ENCODE measurements at regions not wholly inside any gene's neighbourhood (a gene's known extent, or its start where the extent isn't known, plus 50 kb on each side); places are given as distances from the start of the nearest gene placed in this dataset.

DNA sequence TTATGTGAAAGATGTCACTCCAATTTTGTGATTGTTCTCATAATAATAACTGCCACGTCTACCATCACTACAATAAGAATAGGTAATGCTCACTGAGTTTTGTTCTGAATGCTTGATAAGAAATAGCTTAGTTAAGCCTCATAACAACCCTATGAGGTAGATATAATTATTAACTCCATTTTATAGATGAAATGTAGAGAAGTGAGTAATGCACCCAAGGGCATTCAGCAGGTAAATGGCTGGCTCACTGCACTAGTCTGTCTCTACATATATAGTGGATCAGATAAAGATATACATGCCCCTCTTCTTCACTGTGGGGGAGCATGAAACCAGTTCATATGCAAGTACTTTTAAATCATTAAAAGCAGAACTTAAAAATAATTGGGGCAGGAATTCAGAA is 65.8 kb upstream of the SLC4A4 start:
- Histone ChIP-seq H4K8ac (ENCODE audit: extremely low read depth, insufficient read depth, low read length) (no peak overlapping the region), H3K9ac (replicated peaks in 1 of 4; ENCODE audit: extremely low read depth in 1 of 4, low read depth in 3 of 4, low read length in 3 of 4) (no peak overlapping the region), H4K5ac (ENCODE audit: insufficient read length, low read depth, low read length) (no peak overlapping the region), H3K4me3 (ENCODE audit: extremely low read depth in 1 of 4, insufficient read depth in 2 of 4, low read depth in 3 of 4, low read length in 4 of 4) (no peak overlapping the region), H2BK120ac (replicated peaks; ENCODE audit: low read depth, low read length) (no peak overlapping the region), H2AFZ (ENCODE audit: low read length) (no peak overlapping the region), H3K18ac (ENCODE audit: extremely low read depth, low read length) (no peak overlapping the region), H3K9me3 (ENCODE audit: insufficient read depth in 2 of 2, low read depth in 1 of 2, low read length in 1 of 2) (no peaks in the 10 kb centered on the region), H3K27me3 (replicated peaks in 1 of 4; ENCODE audit: control insufficient read depth in 3 of 4, extremely low read depth in 1 of 4, insufficient read depth in 3 of 4, low read length in 3 of 4) (no peaks in the 10 kb centered on the region), H2BK12ac (ENCODE audit: low read depth, low read length) (no peak overlapping the region), H2BK5ac (ENCODE audit: low read depth, low read length) (no peak overlapping the region), H3K56ac (replicated peaks; ENCODE audit: insufficient read length, low read depth, low read length) (no peak overlapping the region), H3K27ac (ENCODE audit: low read depth, low read length) (no peak overlapping the region), H3K14ac (ENCODE audit: insufficient read length) (no peak overlapping the region), H3K79me1 (ENCODE audit: low read depth, low read length) (no peaks in the 10 kb centered on the region), H2BK20ac (ENCODE audit: low read length) (no peak overlapping the region), H4K20me1 (replicated peaks in 1 of 2; ENCODE audit: control insufficient read depth in 1 of 2, insufficient read depth in 2 of 2, low read length in 2 of 2) (no peaks in the 10 kb centered on the region), H4K91ac (replicated peaks; ENCODE audit: insufficient read length, low read length) (no peak overlapping the region), H3K23ac (ENCODE audit: insufficient read length) (no peak overlapping the region), H2AK5ac (ENCODE audit: low read depth, low read length) (no peak overlapping the region), H2BK15ac (ENCODE audit: low read length) (no peak overlapping the region), H3K4me1 (replicated peaks in 1 of 4; ENCODE audit: control insufficient read depth in 3 of 4, insufficient read depth in 4 of 4, low read length in 3 of 4) (no peaks in the 10 kb centered on the region), H3K4me2 (ENCODE audit: insufficient read depth in 1 of 2, low read depth in 2 of 2, low read length in 2 of 2) (no peak overlapping the region), H3K79me2 (ENCODE audit: control insufficient read depth in 1 of 2, insufficient read depth in 2 of 2, low read length in 2 of 2) (no peaks in the 10 kb centered on the region), H3K36me3 (ENCODE audit: control insufficient read depth in 2 of 4, insufficient read depth in 4 of 4, low read length in 3 of 4) (no peaks in the 10 kb centered on the region), H3K23me2 (ENCODE audit: low read depth, low read length) (no peaks in the 10 kb centered on the region), H3K4ac (replicated peaks; ENCODE audit: insufficient read length, low read depth, low read length) (no peak overlapping the region)
- 80% methylated on average over 1 of the region's 1 CpG; no CpG with 5 or more reads in 1 of the 2 experiments for WGBS, 2 experiments (ENCODE audit: extremely low coverage in 1 of 2, insufficient coverage in 1 of 2, insufficient read length in 1 of 2, insufficient replicate concordance in 2 of 2, low coverage in 1 of 2, low lambda C conversion rate in 2 of 2, missing lambda C conversion rate in 1 of 2)
- FAIRE-seq, result no peak
- ChIA-PET POLR2A (ENCODE audit: partially characterized antibody) (no interaction called here), CTCF (ENCODE audit: partially characterized antibody) (interaction anchor here (1.0 to 5.1 kb wide), 5 partner anchors 10 to 437 kb away, joined by 3 to 25 read pairs (median 4); no protein-coding TSS in a partner anchor)
- DNase-seq (ENCODE audit: low read depth in 1 of 2, low spot score in 2 of 2), result no peak
- TF ChIP-seq, protein P1, sequence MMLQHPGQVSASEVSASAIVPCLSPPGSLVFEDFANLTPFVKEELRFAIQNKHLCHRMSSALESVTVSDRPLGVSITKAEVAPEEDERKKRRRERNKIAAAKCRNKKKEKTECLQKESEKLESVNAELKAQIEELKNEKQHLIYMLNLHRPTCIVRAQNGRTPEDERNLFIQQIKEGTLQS (IDR thresholded peaks at IDR 0.05; ENCODE audit: insufficient read depth, low read depth, low read length), result no peak
- no peak for TF ChIP-seq JUND (IDR thresholded peaks at IDR 0.05; ENCODE audit: low read length)
- no peak for TF ChIP-seq SIRT6 (IDR thresholded peaks at IDR 0.05; ENCODE audit: low read length)
- TF ChIP-seq CBX5 (IDR thresholded peaks at IDR 0.05; ENCODE audit: low read depth, low read length), result no peak
- no peak for TF ChIP-seq BACH1 (IDR thresholded peaks at IDR 0.05; ENCODE audit: low read length)
- TF ChIP-seq, protein P2, sequence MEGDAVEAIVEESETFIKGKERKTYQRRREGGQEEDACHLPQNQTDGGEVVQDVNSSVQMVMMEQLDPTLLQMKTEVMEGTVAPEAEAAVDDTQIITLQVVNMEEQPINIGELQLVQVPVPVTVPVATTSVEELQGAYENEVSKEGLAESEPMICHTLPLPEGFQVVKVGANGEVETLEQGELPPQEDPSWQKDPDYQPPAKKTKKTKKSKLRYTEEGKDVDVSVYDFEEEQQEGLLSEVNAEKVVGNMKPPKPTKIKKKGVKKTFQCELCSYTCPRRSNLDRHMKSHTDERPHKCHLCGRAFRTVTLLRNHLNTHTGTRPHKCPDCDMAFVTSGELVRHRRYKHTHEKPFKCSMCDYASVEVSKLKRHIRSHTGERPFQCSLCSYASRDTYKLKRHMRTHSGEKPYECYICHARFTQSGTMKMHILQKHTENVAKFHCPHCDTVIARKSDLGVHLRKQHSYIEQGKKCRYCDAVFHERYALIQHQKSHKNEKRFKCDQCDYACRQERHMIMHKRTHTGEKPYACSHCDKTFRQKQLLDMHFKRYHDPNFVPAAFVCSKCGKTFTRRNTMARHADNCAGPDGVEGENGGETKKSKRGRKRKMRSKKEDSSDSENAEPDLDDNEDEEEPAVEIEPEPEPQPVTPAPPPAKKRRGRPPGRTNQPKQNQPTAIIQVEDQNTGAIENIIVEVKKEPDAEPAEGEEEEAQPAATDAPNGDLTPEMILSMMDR (IDR thresholded peaks at IDR 0.05; ENCODE audit: control extremely low read depth in 1 of 3, insufficient read depth in 1 of 3, low read depth in 1 of 3, low read length in 3 of 3), result no peak
- no peak for TF ChIP-seq KDM4A (IDR thresholded peaks at IDR 0.05; ENCODE audit: low read depth, low read length, severe bottlenecking)
- no peak for TF ChIP-seq KDM1A (IDR thresholded peaks at IDR 0.05; ENCODE audit: borderline replicate concordance, low read length)
- no peak for TF ChIP-seq NANOG (IDR thresholded peaks at IDR 0.05; ENCODE audit: insufficient read depth, low read depth, low read length, poor library complexity, severe bottlenecking)
- TF ChIP-seq POLR2AphosphoS5 (IDR thresholded peaks at IDR 0.05; ENCODE audit: low read depth, low read length), result no peak
- no peak for TF ChIP-seq POU5F1 (IDR thresholded peaks at IDR 0.05; ENCODE audit: low read depth, low read length)
- no peak for TF ChIP-seq SIN3A (conservative IDR thresholded peaks at IDR 0.05 in 1 of 2, IDR thresholded peaks at IDR 0.05 in 1 of 2; ENCODE audit: low read depth in 1 of 2, low read length in 2 of 2)
